HG03575 (cell line): ENCODE measurements at regions not wholly inside any gene's neighbourhood (a gene's known extent, or its start where the extent isn't known, plus 50 kb on each side); places are given as distances from the start of the nearest gene placed in this dataset.

ENCODE experiments used
- ATAC-seq: cut with Tn5 transposase; IDR thresholded peaks from one replicate; pipeline ENCODE4 v1.9.1; 2021; ENCODE audit not compliant: unreplicated experiment, insufficient number of reproducible peaks, low FRiP score; ENCODE audit errors: extremely low read depth

GRCh38 chr6:15073344-15073789 is 172.5 kb upstream of the JARID2 start:
- no peak for ATAC-seq

- no peak for ATAC-seq
Observed at GRCh38 chr6:15073883-15074465, 171.9 kb upstream of the JARID2 start.

DNA sequence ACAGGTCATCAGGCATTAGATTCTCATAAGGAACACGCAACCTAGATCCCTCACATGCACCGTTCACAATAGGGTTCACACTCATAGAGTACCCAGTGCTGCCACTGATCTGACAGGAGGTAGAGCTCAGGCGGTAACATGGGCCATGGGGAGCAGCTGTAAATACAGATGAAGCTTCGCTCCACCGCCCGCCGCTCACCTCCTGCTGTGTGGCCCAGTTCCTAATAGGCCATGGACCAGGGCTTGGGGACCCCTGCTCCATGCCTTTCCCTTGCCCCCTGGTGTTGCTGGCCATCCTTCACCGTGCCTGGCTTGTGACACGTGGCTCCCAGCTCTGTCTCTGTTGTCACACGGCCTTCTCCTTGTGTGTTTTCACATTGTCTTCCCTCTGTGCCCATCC is 171.1 kb upstream of the JARID2 start:
- ATAC-seq: no peak

DNA sequence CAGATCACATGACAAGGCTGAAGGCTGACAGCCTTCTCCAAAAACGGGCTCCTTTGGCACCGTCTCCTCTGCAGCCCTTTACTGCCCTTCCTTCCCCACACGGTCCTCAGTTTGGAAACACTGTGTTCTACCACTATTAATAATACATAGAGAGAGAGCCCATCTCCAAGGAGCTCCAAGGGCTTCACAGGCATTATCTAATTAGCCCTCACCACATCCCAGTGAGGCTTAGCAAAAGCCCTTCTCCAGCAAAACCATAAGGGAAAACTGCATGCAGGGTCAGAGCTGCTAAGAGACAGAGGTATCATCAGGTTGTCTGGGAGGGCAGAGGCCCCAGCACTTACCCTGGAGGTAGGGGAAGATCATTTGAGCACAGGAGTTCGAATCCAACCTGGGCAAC is 169.3 kb upstream of the JARID2 start:
- no peak for ATAC-seq

DNA sequence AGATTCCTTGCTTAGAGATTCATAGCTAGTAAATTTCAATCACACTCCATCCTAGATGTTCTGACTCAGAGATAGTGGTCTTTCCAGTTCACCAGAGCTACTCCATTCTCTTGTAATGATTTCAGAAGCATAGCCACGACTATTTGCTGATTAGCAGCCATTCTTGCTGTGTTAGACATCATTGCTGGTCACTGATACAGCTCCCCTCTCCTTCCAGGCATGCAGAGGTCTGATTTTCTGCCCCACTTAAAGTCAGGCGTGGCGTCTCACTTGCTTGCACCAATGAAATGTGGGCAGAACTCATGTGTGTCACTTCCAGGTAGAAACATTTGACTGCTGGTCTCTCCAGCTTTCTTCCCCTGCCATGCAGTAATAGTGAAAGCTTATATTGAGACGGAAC is 168.9 kb upstream of the JARID2 start:
- ATAC-seq: no peak

- ATAC-seq: no peak
Observed at GRCh38 chr6:15077961-15078360, 167.9 kb upstream of the JARID2 start.

- ATAC-seq: no peak
Observed at GRCh38 chr6:15079288-15079817, 166.5 kb upstream of the JARID2 start.

DNA sequence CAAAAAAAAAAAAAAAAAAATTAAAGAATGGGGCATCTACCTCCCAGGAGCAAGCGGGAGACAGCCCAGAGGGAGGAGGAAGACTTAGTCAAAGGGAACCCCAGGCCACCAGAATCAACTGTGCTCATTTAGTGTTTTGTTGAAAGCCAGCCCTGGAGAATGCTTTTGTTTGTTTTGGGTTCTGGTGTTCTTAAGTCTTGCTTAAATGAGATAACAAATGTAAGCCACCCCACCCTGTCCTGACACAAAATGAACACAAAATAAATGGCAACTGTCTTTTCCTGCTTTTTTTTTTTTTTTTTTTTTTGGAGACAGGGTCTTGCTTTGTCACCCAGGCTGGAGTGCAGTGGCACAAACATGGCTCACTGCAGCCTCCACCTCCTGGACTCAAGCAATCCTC is 165.0 kb upstream of the JARID2 start:
- no peak for ATAC-seq

- ATAC-seq: no peak
Observed at GRCh38 chr6:15081447-15081846, 164.4 kb upstream of the JARID2 start.

DNA sequence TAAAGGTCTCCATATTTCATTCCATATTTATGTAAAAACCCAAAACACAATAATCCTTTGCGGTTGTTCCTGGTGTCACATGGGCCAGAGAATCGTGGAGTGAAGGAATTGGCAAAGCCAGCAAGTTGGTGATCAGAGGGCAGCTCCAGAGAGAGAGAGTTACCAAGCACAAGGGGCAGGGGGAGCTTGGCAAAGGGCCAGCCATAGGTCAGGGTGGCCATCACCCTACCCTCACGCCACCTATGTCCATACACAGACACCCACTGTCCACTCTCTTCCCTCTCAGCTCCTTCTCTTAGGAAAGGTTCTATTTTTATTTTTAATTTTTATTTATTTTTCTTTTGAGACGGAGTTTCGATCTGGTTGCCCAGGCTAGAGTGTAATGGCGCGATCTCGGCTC is 163.2 kb upstream of the JARID2 start:
- no peak for ATAC-seq

DNA sequence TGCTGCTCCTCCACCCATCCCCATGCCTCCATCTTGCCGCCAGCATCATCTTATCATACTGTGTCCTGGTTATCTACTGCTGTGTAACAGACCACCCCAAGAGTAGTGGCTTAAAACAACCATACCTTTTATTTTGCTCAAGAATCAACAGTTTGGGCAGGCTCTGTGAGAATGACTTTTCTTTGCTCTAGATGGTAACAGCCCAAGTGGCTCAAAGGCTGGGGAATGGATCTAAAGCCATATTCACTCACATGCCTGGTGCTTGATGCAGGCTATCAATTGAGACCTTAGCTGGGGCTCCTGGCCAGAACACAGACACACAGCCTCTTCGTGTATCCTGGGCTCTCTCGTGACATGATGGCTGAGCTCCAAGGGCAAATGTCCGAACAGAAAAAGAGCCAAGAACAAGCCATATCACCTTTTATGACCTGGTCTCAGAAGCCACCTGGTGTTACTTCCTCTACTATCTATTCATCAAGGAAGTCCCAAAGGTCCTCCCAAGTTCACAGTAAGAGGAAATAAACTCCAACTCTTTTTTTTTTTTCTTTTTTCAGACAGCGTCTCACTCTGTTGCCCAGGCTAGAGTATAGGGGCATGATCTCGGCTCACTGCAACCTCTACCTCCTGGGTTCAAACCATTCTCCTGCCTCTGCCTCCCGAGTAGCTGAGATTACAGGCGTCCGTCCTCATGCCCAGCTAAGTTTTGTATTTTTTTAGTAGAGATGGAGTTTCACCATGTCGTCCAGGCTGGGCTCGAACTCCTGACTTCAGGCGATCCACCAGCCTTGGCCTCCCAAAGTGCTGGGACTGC is 159.3 kb upstream of the JARID2 start:
- ATAC-seq: no peak

- ATAC-seq: no peak
Observed at GRCh38 chr6:15087186-15087589, 158.7 kb upstream of the JARID2 start.

GRCh38 chr6:15088904-15089568 is 156.8 kb upstream of the JARID2 start:
- ATAC-seq: no peak

- no peak for ATAC-seq
Observed at GRCh38 chr6:15089569-15090144, 156.2 kb upstream of the JARID2 start.

DNA sequence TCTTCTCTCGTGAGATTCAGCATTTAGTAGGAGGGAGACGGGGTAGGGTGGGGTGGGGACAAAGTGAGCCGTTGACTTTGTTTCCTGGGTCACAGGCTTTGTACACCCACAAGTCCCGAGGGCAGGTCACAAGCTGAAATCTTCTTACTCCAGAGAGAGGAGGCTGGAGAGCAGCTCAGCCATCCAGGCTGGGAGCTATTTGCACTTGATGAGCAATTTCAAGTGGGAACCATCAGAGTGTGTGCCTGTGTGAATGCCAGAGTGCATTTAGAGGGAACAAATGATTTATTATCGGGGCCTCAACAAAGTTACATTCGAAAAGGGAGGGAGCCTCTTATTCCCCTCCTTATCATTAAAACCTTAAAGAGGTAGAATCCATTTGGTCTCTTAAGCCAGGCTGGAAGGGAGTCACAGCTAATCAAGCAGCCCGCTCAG is 155.7 kb upstream of the JARID2 start:
- ATAC-seq: no peak

- no peak for ATAC-seq
Observed at GRCh38 chr6:15090745-15091384, 155.0 kb upstream of the JARID2 start.

DNA sequence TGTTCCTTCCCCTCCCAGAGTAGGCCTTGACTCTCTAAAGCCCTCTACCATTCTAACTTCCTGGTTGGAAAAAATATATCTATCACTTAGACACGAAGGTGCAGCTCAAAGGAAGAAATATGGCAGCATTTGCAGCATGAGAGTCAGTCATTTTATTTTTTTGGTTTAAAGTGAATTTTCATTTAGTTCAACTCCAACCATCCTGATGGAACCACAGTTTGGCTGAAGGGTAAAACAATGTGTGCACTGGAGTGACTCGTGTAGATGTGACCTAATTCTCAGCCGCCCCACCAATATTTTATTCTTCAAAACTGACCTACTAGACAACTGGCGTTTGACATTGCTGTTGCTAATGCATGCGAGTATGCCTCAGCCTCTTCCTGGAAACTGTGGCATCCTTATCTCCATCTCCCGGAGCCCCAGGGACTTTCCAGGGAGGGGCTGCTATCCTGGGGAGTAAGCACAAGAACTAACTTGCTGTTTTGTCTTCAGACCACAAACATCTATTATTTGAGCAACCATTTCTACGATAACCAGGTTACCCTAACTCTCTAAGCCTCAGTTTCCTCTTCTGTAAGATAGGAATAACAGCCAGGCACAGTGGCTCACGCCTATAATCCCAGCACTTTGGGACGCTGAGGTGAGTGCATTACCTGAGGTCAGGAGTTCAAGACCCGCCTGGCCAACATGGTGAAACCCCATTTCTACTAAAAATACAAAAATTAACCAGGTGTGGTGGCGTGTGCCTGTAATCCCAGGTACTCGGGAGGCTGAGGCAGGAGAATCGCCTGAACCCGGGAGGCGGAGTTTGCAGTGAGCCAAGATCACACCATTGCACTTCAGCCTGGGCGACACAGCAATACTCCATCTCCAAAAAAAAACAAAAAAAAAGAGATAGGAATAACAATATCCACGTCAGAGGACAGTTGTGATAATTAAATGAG is 148.7 kb upstream of the JARID2 start:
- ATAC-seq: no peak

DNA sequence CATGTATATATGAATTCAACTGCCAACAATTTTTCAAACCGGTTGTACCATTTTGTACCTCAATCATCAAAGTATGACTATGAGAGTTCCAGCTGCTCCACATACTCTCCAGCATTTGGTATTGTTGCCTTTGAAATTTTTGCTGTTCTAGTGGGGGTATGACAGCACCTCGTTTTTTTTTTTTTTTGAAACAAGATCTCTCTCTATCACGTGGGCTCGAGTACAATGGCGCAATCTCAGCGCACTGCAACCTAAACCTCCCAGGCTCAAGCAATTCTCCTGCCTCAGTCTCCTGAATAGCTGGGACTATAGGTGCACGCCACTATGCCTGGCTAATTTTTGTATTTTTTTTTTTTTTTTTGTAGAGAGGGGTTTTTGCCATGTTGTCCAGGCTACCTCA is 144.7 kb upstream of the JARID2 start:
- no peak for ATAC-seq
